SH-SY5Y (cell line): ENCODE measurements at regions not wholly inside any gene's neighbourhood (a gene's known extent, or its start where the extent isn't known, plus 50 kb on each side); places are given as distances from the start of the nearest gene placed in this dataset.

Experiments
- GATA2 ChIP-seq: IDR thresholded peaks from 2 replicates; pipeline ENCODE4 v1.6.1; 2011; ENCODE audit warnings: mild to moderate bottlenecking, low read depth, low read length
- GATA3 ChIP-seq: IDR thresholded peaks from 2 replicates; pipeline ENCODE4 v1.6.1; 2011; ENCODE audit warnings: low read depth, mild to moderate bottlenecking, low read length, moderate library complexity

DNA sequence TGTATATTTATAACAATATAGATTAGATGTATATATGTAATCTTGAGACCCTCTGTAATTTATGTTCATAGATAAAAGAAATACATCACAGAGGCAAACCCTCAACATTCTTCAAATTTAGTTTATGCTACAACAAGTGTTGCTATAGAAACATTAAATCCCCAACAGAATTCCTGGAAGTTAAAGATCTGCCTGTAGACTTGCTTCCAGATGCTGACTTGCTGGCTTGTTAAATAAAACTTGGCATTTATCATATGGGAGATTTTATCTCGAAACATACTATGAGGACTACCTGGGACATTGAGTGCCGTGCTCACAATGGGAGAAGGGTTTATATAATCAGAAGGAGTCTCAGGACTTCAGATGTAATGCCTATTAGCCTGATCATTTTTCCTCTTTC lies 136.3 kb upstream of the PLXNC1 start:
- TF ChIP-seq GATA2 (peak; percentile 27; the same call in 1 of the 2 replicates), GATA3 (no peak)
